Activated T-helper 2 cell treated with anti-CD3 and anti-CD28 coated beads, Interferon-gamma antibody, Interleukin-2, Interleukin-4, amounts not matched to agents 10 μg/mL and 5 μg/mL and 100 μg/mL, durations not matched to agents 14 hours and 24 hours and 36 hours (primary cell): ENCODE measurements at regions not wholly inside any gene's neighbourhood (a gene's known extent, or its start where the extent isn't known, plus 50 kb on each side); places are given as distances from the start of the nearest gene placed in this dataset.
"Not testable (repeated sequence)": the region's sequence is repeated elsewhere in the genome, so short reads cannot be mapped to it uniquely, and the experiment has no call there.

Experiments
- DNase-seq: peaks from one replicate; pipeline ENCODE4 v3.0.0; 2021; ENCODE audit warnings: low spot score
- H3K27ac Mint-ChIP-seq: one replicate; pipeline ENCODE4 v1.8.0; 2021; ENCODE audit warnings: mixed read lengths
- H3K27me3 Mint-ChIP-seq: one replicate; pipeline ENCODE4 v1.8.0; 2021; ENCODE audit warnings: low read depth, mixed read lengths
- H3K36me3 Mint-ChIP-seq: one replicate; pipeline ENCODE4 v1.8.0; 2021; ENCODE audit warnings: low read depth, mixed read lengths
- H3K4me1 Mint-ChIP-seq: one replicate; pipeline ENCODE4 v1.8.0; 2021; ENCODE audit warnings: low read depth, mixed read lengths
- H3K4me3 Mint-ChIP-seq: one replicate; pipeline ENCODE4 v1.8.0; 2021; ENCODE audit warnings: low read depth, mild to moderate bottlenecking, moderate library complexity, mixed read lengths
- H3K9me3 Mint-ChIP-seq: one replicate; pipeline ENCODE4 v1.8.0; 2021; ENCODE audit warnings: mixed read lengths
- intact Hi-C: fragments of 100-400 bp; cut with micrococcal nuclease; formaldehyde crosslinking; loops from one replicate; pipeline ENCODE4 v1.15.1; 2023

GRCh38 chr1:148254611-148255429 lies 102.7 kb upstream of the NBPF11 start:
- H3K36me3 Mint-ChIP-seq, H3K9me3 Mint-ChIP-seq, H3K27ac Mint-ChIP-seq, intact Hi-C loops, H3K4me1 Mint-ChIP-seq, H3K4me3 Mint-ChIP-seq, H3K27me3 Mint-ChIP-seq, DNase-seq: not testable (repeated sequence)

- H3K4me3 Mint-ChIP-seq, intact Hi-C loops, H3K36me3 Mint-ChIP-seq, H3K27ac Mint-ChIP-seq, DNase-seq, H3K4me1 Mint-ChIP-seq, H3K27me3 Mint-ChIP-seq, H3K9me3 Mint-ChIP-seq: not testable (repeated sequence)
Observed at GRCh38 chr1:148253808-148254207, 101.7 kb upstream of the NBPF11 start.

GRCh38 chr1:148248798-148249197 lies 96.7 kb upstream of the NBPF11 start:
- intact Hi-C loops, H3K27me3 Mint-ChIP-seq, H3K36me3 Mint-ChIP-seq, H3K27ac Mint-ChIP-seq, DNase-seq, H3K4me1 Mint-ChIP-seq, H3K9me3 Mint-ChIP-seq, H3K4me3 Mint-ChIP-seq: not testable (repeated sequence)

- H3K27ac Mint-ChIP-seq, H3K4me1 Mint-ChIP-seq, DNase-seq, H3K9me3 Mint-ChIP-seq, H3K4me3 Mint-ChIP-seq, H3K27me3 Mint-ChIP-seq, intact Hi-C loops, H3K36me3 Mint-ChIP-seq: not testable (repeated sequence)
Observed at GRCh38 chr1:148246258-148246861, 94.3 kb upstream of the NBPF11 start.

- H3K4me3 Mint-ChIP-seq, intact Hi-C loops, H3K9me3 Mint-ChIP-seq, H3K27ac Mint-ChIP-seq, H3K4me1 Mint-ChIP-seq, DNase-seq, H3K27me3 Mint-ChIP-seq, H3K36me3 Mint-ChIP-seq: not testable (repeated sequence)
Observed at GRCh38 chr1:148245843-148246242, 93.8 kb upstream of the NBPF11 start.

- H3K4me1 Mint-ChIP-seq, intact Hi-C loops, H3K36me3 Mint-ChIP-seq, H3K27me3 Mint-ChIP-seq, H3K9me3 Mint-ChIP-seq, DNase-seq, H3K4me3 Mint-ChIP-seq, H3K27ac Mint-ChIP-seq: not testable (repeated sequence)
Observed at GRCh38 chr1:148245443-148245842, 93.4 kb upstream of the NBPF11 start.

GRCh38 chr1:148233250-148233649 lies 81.2 kb upstream of the NBPF11 start:
- H3K36me3 Mint-ChIP-seq, DNase-seq, H3K4me3 Mint-ChIP-seq, H3K9me3 Mint-ChIP-seq, H3K27ac Mint-ChIP-seq, intact Hi-C loops, H3K27me3 Mint-ChIP-seq, H3K4me1 Mint-ChIP-seq: not testable (repeated sequence)

GRCh38 chr1:148228846-148229245 lies 76.8 kb upstream of the NBPF11 start:
- H3K27me3 Mint-ChIP-seq, H3K4me1 Mint-ChIP-seq, intact Hi-C loops, H3K36me3 Mint-ChIP-seq, DNase-seq, H3K27ac Mint-ChIP-seq, H3K4me3 Mint-ChIP-seq, H3K9me3 Mint-ChIP-seq: not testable (repeated sequence)

GRCh38 chr1:148222399-148223159 lies 70.5 kb upstream of the NBPF11 start:
- H3K27ac Mint-ChIP-seq, DNase-seq, H3K9me3 Mint-ChIP-seq, H3K4me3 Mint-ChIP-seq, H3K27me3 Mint-ChIP-seq, H3K36me3 Mint-ChIP-seq, intact Hi-C loops, H3K4me1 Mint-ChIP-seq: not testable (repeated sequence)

GRCh38 chr1:148221593-148221992 lies 69.5 kb upstream of the NBPF11 start:
- H3K27ac Mint-ChIP-seq, H3K36me3 Mint-ChIP-seq, DNase-seq: not testable (repeated sequence)

GRCh38 chr1:148219229-148219628 lies 67.1 kb upstream of the NBPF11 start:
- H3K4me1 Mint-ChIP-seq, intact Hi-C loops, H3K36me3 Mint-ChIP-seq, H3K27me3 Mint-ChIP-seq, H3K9me3 Mint-ChIP-seq, H3K4me3 Mint-ChIP-seq, H3K27ac Mint-ChIP-seq, DNase-seq: not testable (repeated sequence)

More at GRCh38 chr1:148221593-148221992, 69.5 kb upstream of the NBPF11 start:
- intact Hi-C loops, H3K4me1 Mint-ChIP-seq, H3K27me3 Mint-ChIP-seq, H3K9me3 Mint-ChIP-seq, H3K4me3 Mint-ChIP-seq: not testable (repeated sequence)

- H3K27ac Mint-ChIP-seq, DNase-seq, H3K27me3 Mint-ChIP-seq, H3K36me3 Mint-ChIP-seq, H3K4me3 Mint-ChIP-seq, H3K9me3 Mint-ChIP-seq, H3K4me1 Mint-ChIP-seq, intact Hi-C loops: not testable (repeated sequence)
Observed at GRCh38 chr1:148211191-148211590, 59.1 kb upstream of the NBPF11 start.

GRCh38 chr1:148210624-148211023 lies 58.5 kb upstream of the NBPF11 start:
- intact Hi-C loops, H3K9me3 Mint-ChIP-seq, H3K27me3 Mint-ChIP-seq, H3K4me3 Mint-ChIP-seq, H3K27ac Mint-ChIP-seq, DNase-seq, H3K4me1 Mint-ChIP-seq, H3K36me3 Mint-ChIP-seq: not testable (repeated sequence)
